GM18499 (cell line): ENCODE measurements at regions not wholly inside any gene's neighbourhood (a gene's known extent, or its start where the extent isn't known, plus 50 kb on each side); places are given as distances from the start of the nearest gene placed in this dataset.

Source experiments
- ATAC-seq: cut with Tn5 transposase; IDR thresholded peaks from one replicate; pipeline ENCODE4 v1.9.1; 2021; ENCODE audit warnings: moderate number of reproducible peaks; ENCODE audit not compliant: insufficient read depth, unreplicated experiment

DNA sequence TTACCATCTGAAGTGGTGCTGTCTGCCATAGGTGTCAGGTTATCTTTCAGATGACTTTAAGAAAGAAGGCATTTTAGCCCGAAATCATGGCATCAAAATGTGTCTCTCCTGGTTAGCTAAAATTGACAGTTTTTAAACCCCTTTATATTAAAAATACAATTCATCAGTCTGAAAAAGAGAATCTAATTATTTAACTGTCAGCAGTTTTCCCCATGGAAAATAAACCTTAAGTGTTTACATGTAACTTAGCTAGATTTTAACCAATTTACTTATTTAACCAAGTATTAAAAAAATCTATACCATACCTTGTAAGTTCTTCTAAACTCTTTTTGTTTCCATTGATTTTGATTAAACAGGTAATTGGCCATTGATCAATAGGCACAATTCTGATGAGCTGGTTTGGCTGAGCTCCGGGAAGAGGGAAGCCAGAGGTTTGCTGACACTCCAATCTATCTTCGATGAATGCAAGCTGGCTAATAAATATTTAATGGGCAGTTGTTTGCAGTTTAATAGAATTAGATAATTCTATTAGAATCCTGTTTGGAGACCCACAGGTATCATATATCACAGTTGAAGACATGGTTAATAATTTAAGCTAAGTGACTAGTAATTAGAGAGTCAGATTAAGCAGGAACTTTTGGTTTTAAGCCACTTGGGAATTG lies 114.0 kb downstream of the MAT2B start:
- no peak for ATAC-seq

GRCh38 chr5:163619951-163620350 lies 114.5 kb downstream of the MAT2B start:
- ATAC-seq, result no peak

- ATAC-seq, result no peak
These were observed 117.4 kb downstream of the MAT2B start for GRCh38 chr5:163622799-163623198.

DNA sequence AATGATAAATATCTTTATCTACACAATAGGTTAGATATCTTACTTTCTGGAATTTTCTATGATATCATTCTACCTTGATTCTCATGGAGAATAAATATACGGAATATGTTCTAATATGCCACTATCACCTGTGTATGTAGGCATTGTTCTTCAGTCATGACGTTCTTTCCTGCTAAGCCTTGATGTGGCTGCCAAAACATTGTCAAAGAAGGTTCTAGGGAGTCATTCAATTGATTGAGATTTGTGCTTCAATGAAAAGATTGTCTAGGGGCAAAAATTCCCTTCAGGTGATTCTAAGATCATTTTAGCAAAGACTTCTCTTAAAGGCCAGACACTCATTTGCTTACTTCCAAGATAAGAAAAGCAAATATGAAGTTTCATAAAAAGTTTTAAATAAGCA lies 118.1 kb downstream of the MAT2B start:
- no peak for ATAC-seq

GRCh38 chr5:163623986-163624385 lies 118.6 kb downstream of the MAT2B start:
- no peak for ATAC-seq

DNA sequence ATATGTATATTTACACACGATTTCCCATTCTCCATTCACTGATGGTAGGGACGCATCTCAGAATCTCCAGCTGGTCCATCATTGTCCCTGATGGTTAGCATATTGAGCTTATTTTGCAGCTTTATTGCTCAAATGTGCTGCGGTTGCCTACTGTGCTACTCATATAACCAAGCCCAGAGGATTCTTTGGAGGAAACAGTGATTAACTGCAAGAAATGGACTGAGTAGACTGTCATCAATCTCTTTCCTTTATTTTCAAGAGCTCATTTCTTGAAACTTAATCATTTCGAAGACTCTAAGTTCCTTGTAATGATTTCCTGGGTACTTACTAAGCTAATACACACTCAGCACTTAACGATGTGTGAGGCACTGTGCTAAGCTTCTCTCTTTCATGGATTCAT lies 119.0 kb downstream of the MAT2B start:
- ATAC-seq, result no peak

DNA sequence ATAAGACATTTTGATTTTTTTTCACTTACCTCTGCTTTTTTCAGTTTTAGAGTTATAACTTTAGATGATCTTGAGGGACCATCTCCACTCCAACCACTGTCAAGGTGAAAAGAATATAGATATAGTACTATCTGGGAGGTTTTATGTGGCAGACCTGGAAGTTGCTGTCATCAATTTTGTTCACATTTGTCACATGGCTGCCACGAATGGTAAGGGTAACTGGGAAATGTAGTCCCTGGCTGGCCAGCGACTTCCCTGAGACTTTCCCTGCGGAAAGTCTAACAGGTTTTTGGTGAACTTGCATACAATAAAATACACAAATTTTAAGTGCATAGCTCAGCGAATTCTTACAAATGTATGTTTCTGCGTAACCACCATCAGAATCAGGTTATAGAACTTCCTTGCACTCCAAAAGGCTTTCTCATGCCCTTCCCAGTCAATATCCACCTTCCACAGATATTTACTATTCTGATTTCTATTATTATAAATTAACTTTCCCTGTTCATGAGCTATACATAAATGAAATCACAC lies 121.5 kb downstream of the MAT2B start:
- ATAC-seq, result no peak

GRCh38 chr5:163631856-163632255 lies 126.4 kb downstream of the MAT2B start:
- ATAC-seq, result no peak

GRCh38 chr5:163633926-163634460 lies 128.6 kb downstream of the MAT2B start:
- no peak for ATAC-seq

DNA sequence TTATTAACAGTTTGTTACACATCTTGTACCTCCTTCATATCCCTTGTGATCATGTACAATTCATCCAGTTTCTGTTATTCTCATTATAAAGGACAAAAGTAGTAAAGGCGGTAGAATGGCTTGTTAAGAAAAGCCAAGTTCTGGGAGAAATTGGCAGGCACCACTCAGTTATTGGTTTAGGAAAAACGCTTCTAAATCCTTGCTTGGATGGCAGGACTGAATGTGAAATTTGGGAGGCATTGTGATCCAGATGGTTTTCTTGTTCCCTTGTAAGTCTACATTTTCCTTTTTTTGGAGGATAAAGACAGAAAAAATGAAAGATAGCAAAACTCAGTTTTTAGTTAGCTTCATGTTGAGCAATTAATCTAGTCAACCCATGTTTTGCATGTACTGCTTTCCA lies 130.2 kb downstream of the MAT2B start:
- no peak for ATAC-seq

DNA sequence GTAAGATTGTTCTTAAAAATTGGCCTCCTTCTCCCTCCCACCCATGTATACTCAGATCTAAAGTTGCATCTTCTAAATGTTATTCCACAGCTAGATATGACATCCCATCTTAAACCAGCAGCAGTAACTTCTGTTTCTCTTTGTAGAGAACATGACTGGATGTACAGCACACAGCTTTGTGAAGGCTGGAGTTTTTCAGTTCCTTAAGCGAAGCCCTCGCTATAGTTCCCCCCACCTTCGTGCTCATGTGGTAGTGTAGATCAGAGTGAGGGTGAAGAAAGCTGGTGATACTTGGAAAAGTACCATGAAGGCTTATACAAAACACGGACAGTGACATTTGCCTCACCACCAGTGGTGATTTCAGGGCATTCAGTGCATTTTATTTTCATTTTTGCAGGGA lies 137.5 kb downstream of the MAT2B start:
- ATAC-seq, result no peak

GRCh38 chr5:163645421-163646416 lies 140.3 kb downstream of the MAT2B start:
- no peak for ATAC-seq

DNA sequence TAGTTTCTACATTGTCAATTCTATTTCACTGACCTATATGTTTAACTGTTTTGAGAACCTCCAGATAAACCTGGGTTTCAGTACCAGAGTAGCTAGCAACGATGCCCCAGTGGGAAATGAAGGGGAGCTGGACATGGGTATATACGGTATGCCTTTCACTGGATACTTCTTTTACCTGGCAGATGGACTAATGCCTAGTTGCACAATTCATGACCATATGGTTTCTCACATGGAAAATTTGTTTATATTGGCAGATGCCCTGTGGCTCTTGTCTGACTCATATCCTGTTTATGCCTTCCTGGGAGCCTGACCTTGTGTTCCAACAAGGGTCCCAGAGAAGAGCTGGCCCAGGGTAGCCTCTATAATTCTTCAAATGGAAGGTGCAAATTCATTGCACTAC lies 144.1 kb downstream of the MAT2B start:
- ATAC-seq, result no peak

GRCh38 chr5:163653526-163653925 lies 148.1 kb downstream of the MAT2B start:
- ATAC-seq, result no peak

DNA sequence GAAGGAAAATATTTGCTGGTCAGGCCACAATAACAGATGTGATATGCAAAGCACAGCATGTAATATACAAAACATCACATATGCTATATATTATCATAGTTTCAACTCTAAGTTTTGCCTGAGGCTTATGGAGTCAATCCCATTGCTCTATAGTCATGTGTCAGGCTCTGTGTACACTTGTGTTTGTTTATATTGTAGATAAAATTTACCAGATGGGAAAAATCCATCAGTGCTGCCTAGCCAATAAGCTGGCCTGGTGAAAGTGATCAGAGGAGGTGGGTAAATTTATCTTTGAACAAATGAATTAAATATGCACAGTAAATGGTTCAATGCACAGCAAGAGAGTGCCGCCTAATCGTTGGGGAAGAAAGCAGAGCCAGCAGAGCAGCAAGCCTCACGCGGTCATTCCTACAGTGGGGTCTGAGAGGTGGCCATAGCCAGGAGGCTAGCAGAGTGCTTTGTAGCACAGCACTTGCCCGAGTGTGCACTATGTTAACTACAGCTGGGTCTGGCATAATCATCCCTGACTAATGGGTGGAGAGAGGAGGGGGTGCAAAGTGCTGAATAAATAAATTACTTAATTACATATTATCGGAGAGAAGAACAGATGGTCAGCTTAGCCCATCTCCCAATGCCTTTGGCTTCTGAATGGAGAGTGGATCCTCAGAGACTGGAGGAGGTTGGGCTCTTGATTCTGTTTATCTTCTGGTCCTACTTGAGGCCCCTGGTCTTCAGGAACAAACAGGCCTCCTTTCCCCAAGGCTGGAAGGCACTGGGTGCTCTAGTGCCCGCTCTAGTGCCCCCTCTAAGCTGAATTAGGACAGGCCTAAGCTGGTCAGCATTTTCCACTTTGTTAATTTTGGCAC lies 153.5 kb downstream of the MAT2B start:
- no peak for ATAC-seq

DNA sequence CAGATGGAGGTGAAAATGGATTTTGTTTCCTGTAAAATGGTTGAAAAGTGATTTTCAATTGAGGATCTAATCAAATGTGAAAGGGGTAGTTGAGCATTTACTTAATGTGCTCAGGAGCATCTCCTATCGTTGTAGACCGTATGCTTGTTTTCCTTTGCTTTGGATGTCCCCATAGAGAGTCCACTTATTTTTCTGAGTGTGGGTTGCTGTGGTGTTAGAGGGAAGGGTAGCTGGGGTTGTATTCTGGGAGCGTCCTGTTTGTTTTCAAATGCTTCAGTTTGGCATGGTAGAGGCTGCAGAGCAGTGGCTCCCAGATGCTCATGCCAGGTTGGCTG lies 154.1 kb downstream of the MAT2B start:
- no peak for ATAC-seq

DNA sequence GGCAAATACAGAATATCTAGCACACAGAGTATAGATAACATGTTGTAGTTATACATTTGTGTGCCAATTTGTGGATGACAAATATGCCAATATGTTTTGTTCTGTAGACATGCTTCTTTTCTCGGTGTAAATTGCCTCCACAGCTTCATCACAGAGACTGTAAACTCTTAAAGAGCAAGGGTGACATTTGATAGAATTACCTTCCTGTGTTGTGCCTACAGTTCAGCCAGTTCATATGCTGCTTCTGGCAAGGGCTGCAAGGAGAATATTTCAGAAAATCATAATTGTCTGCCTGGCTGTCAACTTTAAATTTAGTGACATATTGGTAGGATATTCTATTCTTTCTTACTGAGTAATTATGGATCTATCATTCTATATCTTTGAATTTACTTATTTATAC lies 155.1 kb downstream of the MAT2B start:
- ATAC-seq, result no peak

DNA sequence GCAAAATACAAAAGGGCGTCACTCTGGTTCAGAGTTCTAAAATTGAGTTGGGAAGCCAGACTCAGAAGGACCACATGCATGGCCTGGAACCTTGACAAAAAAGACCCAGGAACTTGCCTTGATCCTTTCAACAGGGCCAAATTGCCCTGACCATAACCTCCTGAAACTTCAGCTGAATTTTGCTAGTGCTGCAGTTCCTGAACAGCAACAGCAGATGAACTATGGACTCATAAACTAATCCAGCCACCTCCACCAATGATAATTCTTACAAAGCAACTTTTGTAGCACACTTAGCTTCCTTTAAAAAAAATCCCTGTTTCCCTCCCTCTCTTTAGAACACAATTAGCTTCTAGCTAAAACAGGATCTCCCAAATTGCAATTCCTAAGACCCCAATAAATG lies 155.9 kb downstream of the MAT2B start:
- no peak for ATAC-seq

DNA sequence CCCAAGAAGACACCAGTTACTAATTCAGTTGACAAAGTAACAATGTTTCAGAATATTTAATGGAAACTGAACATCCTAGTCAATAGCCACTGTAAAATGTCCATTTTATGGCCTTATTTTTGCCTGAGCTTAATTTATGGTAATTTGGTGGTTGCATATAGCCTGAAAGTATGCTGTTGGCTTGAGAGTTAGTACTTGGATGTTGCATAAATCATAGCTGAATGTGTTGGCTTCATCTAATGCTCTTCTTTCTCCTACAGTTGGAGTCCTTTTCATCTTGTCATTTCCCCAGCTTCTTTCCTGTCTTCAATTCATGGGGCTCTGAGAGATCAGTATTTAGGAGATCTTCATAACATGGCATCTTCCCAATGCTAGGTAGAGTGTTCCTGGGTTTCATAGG lies 164.6 kb downstream of the MAT2B start:
- ATAC-seq, result no peak

DNA sequence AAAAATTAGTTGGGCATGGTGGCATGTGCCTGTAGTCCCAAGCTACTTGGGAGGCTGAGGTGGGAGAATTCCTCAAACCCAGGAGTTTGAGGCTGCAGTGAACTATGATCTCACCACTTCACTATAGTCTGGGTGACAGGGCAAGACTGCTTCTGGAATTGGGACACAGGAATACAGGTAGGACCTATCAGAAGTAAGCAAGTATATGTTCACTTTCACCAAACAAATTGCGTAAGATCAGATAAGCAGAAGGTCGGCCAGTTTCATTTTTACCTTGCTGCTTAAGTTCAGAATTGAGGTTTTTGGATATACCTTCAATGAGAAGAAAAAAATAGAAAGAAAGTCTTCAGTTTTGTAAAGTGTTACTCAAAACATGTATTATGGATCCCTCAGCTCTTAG lies 171.7 kb downstream of the MAT2B start:
- no peak for ATAC-seq
